ENCODE measurements at regions not wholly inside any gene's neighbourhood (a gene's known extent, or its start where the extent isn't known, plus 50 kb on each side); places are given as distances from the start of the nearest gene placed in this dataset.

- CTCF ChIA-PET (ENCODE audit: partially characterized antibody) = no interaction called here
- no peak overlapping the region for H3K4me3 Mint-ChIP-seq
- intact Hi-C loops (cut with micrococcal nuclease) = no loop called here
These were observed 868.6 kb upstream of the SEMA6D start for GRCh38 chr15:46848704-46849103.

GRCh38 chr15:46853600-46853999 is 863.7 kb upstream of the SEMA6D start:
- Histone ChIP-seq H3K27me3 (ENCODE audit: insufficient read depth, low read length) (no peaks in the 10 kb centered on the region), H3K27ac (ENCODE audit: low read depth, low read length) (no peak overlapping the region), H3K36me3 (ENCODE audit: insufficient read depth, low read length) (no peaks in the 10 kb centered on the region), H3K4me1 (ENCODE audit: insufficient read depth, low read length) (no peaks in the 10 kb centered on the region), H3K9me3 (ENCODE audit: control insufficient read depth in 1 of 2, low read length in 2 of 2) (peaks cover 0 to under 1% of the 10 kb centered on the region in 2 donors), H3K4me3 (ENCODE audit: low read length in 2 of 2) (no peak overlapping the region)
- DNase-seq = no peak
- no peaks in the 10 kb centered on the region for H3K36me3 Mint-ChIP-seq
- peaks cover 0 to 11% (median 3%) of the 10 kb centered on the region in 8 donors for H3K9me3 Mint-ChIP-seq
- no peaks in the 10 kb centered on the region for H3K4me1 Mint-ChIP-seq
- intact Hi-C loops (cut with micrococcal nuclease) = no loop called here
- no peak overlapping the region for H3K27ac Mint-ChIP-seq
- CTCF ChIA-PET (ENCODE audit: partially characterized antibody) = no interaction called here
- H3K4me3 Mint-ChIP-seq = no peak overlapping the region
- POLR2A ChIA-PET (ENCODE audit: partially characterized antibody) = no interaction called here
- H3K27me3 Mint-ChIP-seq = no peaks in the 10 kb centered on the region

More at GRCh38 chr15:46848704-46849103, 868.6 kb upstream of the SEMA6D start:
- Histone ChIP-seq H3K36me3 (ENCODE audit: insufficient read depth, low read length) (no peaks in the 10 kb centered on the region), H3K9me3 (ENCODE audit: control insufficient read depth in 1 of 2, low read length in 2 of 2) (peaks cover 0 to 5% of the 10 kb centered on the region in 2 donors), H3K4me3 (ENCODE audit: low read length in 2 of 2) (no peak overlapping the region), H3K27ac (ENCODE audit: low read depth, low read length) (no peak overlapping the region), H3K27me3 (ENCODE audit: insufficient read depth, low read length) (no peaks in the 10 kb centered on the region), H3K4me1 (ENCODE audit: insufficient read depth, low read length) (no peaks in the 10 kb centered on the region)
- H3K27me3 Mint-ChIP-seq = no peaks in the 10 kb centered on the region
- H3K9me3 Mint-ChIP-seq = peaks cover 0 to 18% (median 8%) of the 10 kb centered on the region in 8 donors
- POLR2A ChIA-PET (ENCODE audit: partially characterized antibody) = no interaction called here
- no peak for DNase-seq
- H3K4me1 Mint-ChIP-seq = no peaks in the 10 kb centered on the region
- H3K36me3 Mint-ChIP-seq = no peaks in the 10 kb centered on the region
- H3K27ac Mint-ChIP-seq = no peak overlapping the region

GRCh38 chr15:46854564-46854963 is 862.7 kb upstream of the SEMA6D start:
- Mint-ChIP-seq H3K27ac (no peak overlapping the region), H3K9me3 (peaks cover 0 to 14% (median 1%) of the 10 kb centered on the region in 8 donors), H3K4me3 (no peak overlapping the region), H3K36me3 (no peaks in the 10 kb centered on the region), H3K4me1 (no peaks in the 10 kb centered on the region), H3K27me3 (no peaks in the 10 kb centered on the region)
- H3K4me3 ChIP-seq (ENCODE audit: low read length in 2 of 2) = no peak overlapping the region
- intact Hi-C loops (cut with micrococcal nuclease) = no loop called here
- no peaks in the 10 kb centered on the region for H3K36me3 ChIP-seq (ENCODE audit: insufficient read depth, low read length)
- POLR2A ChIA-PET (ENCODE audit: partially characterized antibody) = no interaction called here
- no peaks in the 10 kb centered on the region for H3K4me1 ChIP-seq (ENCODE audit: insufficient read depth, low read length)
- H3K27me3 ChIP-seq (ENCODE audit: insufficient read depth, low read length) = no peaks in the 10 kb centered on the region
- CTCF ChIA-PET (ENCODE audit: partially characterized antibody) = no interaction called here
- H3K9me3 ChIP-seq (ENCODE audit: control insufficient read depth in 1 of 2, low read length in 2 of 2) = no peaks in the 10 kb centered on the region
- H3K27ac ChIP-seq (ENCODE audit: low read depth, low read length) = no peak overlapping the region
- no peak for DNase-seq

- Histone ChIP-seq H3K9me3 (ENCODE audit: control insufficient read depth in 1 of 2, low read length in 2 of 2) (no peaks in the 10 kb centered on the region), H3K36me3 (ENCODE audit: insufficient read depth, low read length) (no peaks in the 10 kb centered on the region), H3K27me3 (ENCODE audit: insufficient read depth, low read length) (no peaks in the 10 kb centered on the region), H3K4me3 (ENCODE audit: low read length in 2 of 2) (no peak overlapping the region), H3K4me1 (ENCODE audit: insufficient read depth, low read length) (no peaks in the 10 kb centered on the region), H3K27ac (ENCODE audit: low read depth, low read length) (no peak overlapping the region)
- H3K27ac Mint-ChIP-seq = no peak overlapping the region
- intact Hi-C loops (cut with micrococcal nuclease) = no loop called here
- H3K4me3 Mint-ChIP-seq = no peak overlapping the region
- POLR2A ChIA-PET (ENCODE audit: partially characterized antibody) = no interaction called here
- H3K27me3 Mint-ChIP-seq = no peaks in the 10 kb centered on the region
- H3K36me3 Mint-ChIP-seq = no peaks in the 10 kb centered on the region
- peaks cover 0 to 14% (median 0%) of the 10 kb centered on the region in 8 donors for H3K9me3 Mint-ChIP-seq
- no peak for DNase-seq
- no peaks in the 10 kb centered on the region for H3K4me1 Mint-ChIP-seq
- CTCF ChIA-PET (ENCODE audit: partially characterized antibody) = no interaction called here
These were observed 861.9 kb upstream of the SEMA6D start for GRCh38 chr15:46855388-46855787.

- Histone ChIP-seq H3K9me3 (ENCODE audit: control insufficient read depth in 1 of 2, low read length in 2 of 2) (no peaks in the 10 kb centered on the region), H3K36me3 (ENCODE audit: insufficient read depth, low read length) (no peaks in the 10 kb centered on the region), H3K4me1 (ENCODE audit: insufficient read depth, low read length) (no peaks in the 10 kb centered on the region), H3K27ac (ENCODE audit: low read depth, low read length) (no peak overlapping the region), H3K4me3 (ENCODE audit: low read length in 2 of 2) (no peak overlapping the region), H3K27me3 (ENCODE audit: insufficient read depth, low read length) (no peaks in the 10 kb centered on the region)
- Mint-ChIP-seq H3K27ac (no peak overlapping the region), H3K9me3 (peaks cover 0 to 14% (median under 1%) of the 10 kb centered on the region in 8 donors), H3K4me1 (no peaks in the 10 kb centered on the region), H3K4me3 (no peak overlapping the region), H3K36me3 (no peaks in the 10 kb centered on the region), H3K27me3 (no peaks in the 10 kb centered on the region)
- intact Hi-C loops (cut with micrococcal nuclease) = no loop called here
- CTCF ChIA-PET (ENCODE audit: partially characterized antibody) = no interaction called here
- no peak for DNase-seq
- POLR2A ChIA-PET (ENCODE audit: partially characterized antibody) = interaction anchor here (0.6 kb wide), 1 partner anchor 257 kb away, joined by 3 read pairs; no protein-coding TSS in a partner anchor
These were observed 860.3 kb upstream of the SEMA6D start for GRCh38 chr15:46856839-46857502.

- Mint-ChIP-seq H3K4me3 (no peak overlapping the region), H3K36me3 (no peaks in the 10 kb centered on the region), H3K27me3 (no peaks in the 10 kb centered on the region), H3K4me1 (no peaks in the 10 kb centered on the region), H3K9me3 (peaks cover 0 to 17% (median 4%) of the 10 kb centered on the region in 8 donors), H3K27ac (no peak overlapping the region)
- H3K36me3 ChIP-seq (ENCODE audit: insufficient read depth, low read length) = no peaks in the 10 kb centered on the region
- no peaks in the 10 kb centered on the region for H3K27me3 ChIP-seq (ENCODE audit: insufficient read depth, low read length)
- H3K27ac ChIP-seq (ENCODE audit: low read depth, low read length) = no peak overlapping the region
- no peaks in the 10 kb centered on the region for H3K4me1 ChIP-seq (ENCODE audit: insufficient read depth, low read length)
- H3K4me3 ChIP-seq (ENCODE audit: low read length in 2 of 2) = no peak overlapping the region
- no peaks in the 10 kb centered on the region for H3K9me3 ChIP-seq (ENCODE audit: control insufficient read depth in 1 of 2, low read length in 2 of 2)
- POLR2A ChIA-PET (ENCODE audit: partially characterized antibody) = no interaction called here
- intact Hi-C loops (cut with micrococcal nuclease) = no loop called here
- no peak for DNase-seq
- CTCF ChIA-PET (ENCODE audit: partially characterized antibody) = no interaction called here
These were observed 859.2 kb upstream of the SEMA6D start for GRCh38 chr15:46858150-46858549.

GRCh38 chr15:46861796-46862195 is 855.5 kb upstream of the SEMA6D start:
- Histone ChIP-seq H3K27me3 (ENCODE audit: insufficient read depth, low read length) (no peaks in the 10 kb centered on the region), H3K36me3 (ENCODE audit: insufficient read depth, low read length) (no peaks in the 10 kb centered on the region), H3K4me1 (ENCODE audit: insufficient read depth, low read length) (no peaks in the 10 kb centered on the region), H3K27ac (ENCODE audit: low read depth, low read length) (no peak overlapping the region), H3K4me3 (ENCODE audit: low read length in 2 of 2) (no peak overlapping the region), H3K9me3 (ENCODE audit: control insufficient read depth in 1 of 2, low read length in 2 of 2) (no peaks in the 10 kb centered on the region)
- ChIA-PET POLR2A (ENCODE audit: partially characterized antibody) (no interaction called here), CTCF (ENCODE audit: partially characterized antibody) (no interaction called here)
- Mint-ChIP-seq H3K4me1 (no peaks in the 10 kb centered on the region), H3K4me3 (no peak overlapping the region), H3K9me3 (peaks cover 0 to 19% (median 5%) of the 10 kb centered on the region in 8 donors), H3K27ac (no peak overlapping the region), H3K36me3 (no peaks in the 10 kb centered on the region), H3K27me3 (no peaks in the 10 kb centered on the region)
- intact Hi-C loops (cut with micrococcal nuclease) = no loop called here
- no peak for DNase-seq

GRCh38 chr15:46865155-46865554 is 852.1 kb upstream of the SEMA6D start:
- Histone ChIP-seq H3K27me3 (ENCODE audit: insufficient read depth, low read length) (no peaks in the 10 kb centered on the region), H3K9me3 (ENCODE audit: control insufficient read depth in 1 of 2, low read length in 2 of 2) (no peaks in the 10 kb centered on the region), H3K27ac (ENCODE audit: low read depth, low read length) (no peak overlapping the region), H3K4me3 (ENCODE audit: low read length in 2 of 2) (no peak overlapping the region), H3K36me3 (ENCODE audit: insufficient read depth, low read length) (no peaks in the 10 kb centered on the region), H3K4me1 (ENCODE audit: insufficient read depth, low read length) (no peaks in the 10 kb centered on the region)
- H3K4me3 Mint-ChIP-seq = no peak overlapping the region
- intact Hi-C loops (cut with micrococcal nuclease) = no loop called here
- no peak for DNase-seq
- H3K36me3 Mint-ChIP-seq = no peaks in the 10 kb centered on the region
- peaks cover 2 to 11% (median 5%) of the 10 kb centered on the region in 8 donors for H3K9me3 Mint-ChIP-seq
- no peaks in the 10 kb centered on the region for H3K4me1 Mint-ChIP-seq
- CTCF ChIA-PET (ENCODE audit: partially characterized antibody) = no interaction called here
- POLR2A ChIA-PET (ENCODE audit: partially characterized antibody) = no interaction called here
- no peaks in the 10 kb centered on the region for H3K27me3 Mint-ChIP-seq
- no peak overlapping the region for H3K27ac Mint-ChIP-seq
